Peyer's patch (tissue), 4 donors: ENCODE measurements at regions not wholly inside any gene's neighbourhood (a gene's known extent, or its start where the extent isn't known, plus 50 kb on each side); places are given as distances from the start of the nearest gene placed in this dataset.

Experiments
- CTCF ChIP-seq, 6 experiments: fragments of 450-650 bp in 4 of 6; fragments of 200-600 bp in 2 of 6; sonication (generic) in 1 of 6; IDR thresholded peaks; one replicate each; pipeline ENCODE4 v1.5.1; 2017 to 2019; ENCODE audit warnings: antibody characterized with exemption in 6 of 6, mild to moderate bottlenecking in 3 of 6, moderate library complexity in 1 of 6
- POLR2A ChIP-seq, 2 donors: fragments of 450-650 bp; IDR thresholded peaks; one replicate each; pipeline ENCODE4 v1.5.1; 2017; ENCODE audit warnings: antibody characterized with exemption in 2 of 2, mild to moderate bottlenecking in 2 of 2, moderate library complexity in 2 of 2

- TF ChIP-seq CTCF (IDR thresholded peaks at IDR 0.05) (no peak), POLR2A (IDR thresholded peaks at IDR 0.05) (no peak)
These were observed 1592.9 kb upstream of the TENM3 start for GRCh38 chr4:180650273-180650672.
